Calu3 (cell line): ENCODE measurements at regions not wholly inside any gene's neighbourhood (a gene's known extent, or its start where the extent isn't known, plus 50 kb on each side); places are given as distances from the start of the nearest gene placed in this dataset.

Source experiments
- BruUV-seq: library from RNA; stranded (reverse); fragments of 400-500 nt; replicated peaks from 2 replicates; lab custom pipeline; 2021; lab: Mats Ljungman, UMichigan
- CTCF ChIA-PET: fragments of 300-600 bp; sonication (Branson Sonifier 250); formaldehyde crosslinking; loops from one replicate; lab custom pipeline; 2022; ENCODE audit warnings: antibody characterized with exemption; lab: Charles Lee
- DNase-seq: peaks from one replicate; pipeline ENCODE4 v3.0.0; 2022
- H3K27ac Mint-ChIP-seq: one replicate; pipeline ENCODE4 v1.8.0; 2022; ENCODE audit warnings: mixed read lengths; ENCODE audit not compliant: unreplicated experiment
- H3K27me3 Mint-ChIP-seq: one replicate; pipeline ENCODE4 v1.8.0; 2022; ENCODE audit warnings: mixed read lengths; ENCODE audit not compliant: unreplicated experiment
- H3K36me3 Mint-ChIP-seq: one replicate; pipeline ENCODE4 v1.8.0; 2022; ENCODE audit warnings: mild to moderate bottlenecking, moderate library complexity, mixed read lengths; ENCODE audit not compliant: insufficient read depth, unreplicated experiment
- H3K4me1 Mint-ChIP-seq: one replicate; pipeline ENCODE4 v1.8.0; 2022; ENCODE audit warnings: mild to moderate bottlenecking, low read depth, mixed read lengths; ENCODE audit not compliant: unreplicated experiment
- H3K4me3 Mint-ChIP-seq: one replicate; pipeline ENCODE4 v1.8.0; 2022; ENCODE audit warnings: mild to moderate bottlenecking, low read depth, moderate library complexity, mixed read lengths; ENCODE audit not compliant: unreplicated experiment
- H3K9me3 Mint-ChIP-seq: one replicate; pipeline ENCODE4 v1.8.0; 2022; ENCODE audit warnings: low read depth, mixed read lengths; ENCODE audit not compliant: unreplicated experiment
- CTCF ChIP-seq: fragments of 200-600 bp; IDR thresholded peaks from one replicate; pipeline ENCODE4 v1.8.0; 2022; ENCODE audit warnings: antibody characterized with exemption; ENCODE audit not compliant: unreplicated experiment
- intact Hi-C: fragments of 100-400 bp; cut with micrococcal nuclease; formaldehyde crosslinking; loops from one replicate; pipeline ENCODE4 v1.10.0; 2022; ENCODE audit not compliant: unreplicated experiment

- Mint-ChIP-seq H3K4me1 (no peaks in the 10 kb centered on the region), H3K27ac (no peak overlapping the region), H3K4me3 (no peak overlapping the region), H3K36me3 (no peaks in the 10 kb centered on the region), H3K27me3 (peaks cover 25% of the 10 kb centered on the region), H3K9me3 (no peaks in the 10 kb centered on the region)
- CTCF ChIA-PET: no interaction called here
- intact Hi-C loops: no loop called here
- BruUV-seq: no TSS peak
- DNase-seq: no peak
- TF ChIP-seq CTCF: no peak
Observed at GRCh38 chr13:100940658-100941057, 266.1 kb upstream of the TMTC4 start.

GRCh38 chr13:100933841-100934240 lies 259.2 kb upstream of the TMTC4 start:
- BruUV-seq: no TSS peak
- DNase-seq: no peak
- H3K4me3 Mint-ChIP-seq: no peak overlapping the region
- intact Hi-C loops: no loop called here
- no peak overlapping the region for H3K27ac Mint-ChIP-seq
- no peaks in the 10 kb centered on the region for H3K4me1 Mint-ChIP-seq
- H3K27me3 Mint-ChIP-seq: peaks cover 12% of the 10 kb centered on the region
- CTCF ChIA-PET: no interaction called here
- H3K9me3 Mint-ChIP-seq: no peaks in the 10 kb centered on the region
- no peaks in the 10 kb centered on the region for H3K36me3 Mint-ChIP-seq
- no peak for TF ChIP-seq CTCF

- H3K4me3 Mint-ChIP-seq: no peak overlapping the region
- CTCF ChIA-PET: interaction anchor here (0.6 kb wide), 1 partner anchor 1358 kb away, joined by 4 read pairs; no protein-coding TSS in a partner anchor
- no peak for DNase-seq
- no peaks in the 10 kb centered on the region for H3K27me3 Mint-ChIP-seq
- BruUV-seq: no TSS peak
- no peak for TF ChIP-seq CTCF
- no peak overlapping the region for H3K27ac Mint-ChIP-seq
- H3K4me1 Mint-ChIP-seq: no peaks in the 10 kb centered on the region
- H3K9me3 Mint-ChIP-seq: no peaks in the 10 kb centered on the region
- intact Hi-C loops: no loop called here
- H3K36me3 Mint-ChIP-seq: no peaks in the 10 kb centered on the region
Observed at GRCh38 chr13:100922599-100922998, 248.0 kb upstream of the TMTC4 start.

- CTCF ChIA-PET: no interaction called here
- H3K36me3 Mint-ChIP-seq: no peaks in the 10 kb centered on the region
- DNase-seq: no peak
- no peak overlapping the region for H3K4me3 Mint-ChIP-seq
- TF ChIP-seq CTCF: no peak
- no TSS peak for BruUV-seq
- intact Hi-C loops: no loop called here
- peaks cover 1% of the 10 kb centered on the region for H3K27me3 Mint-ChIP-seq
- no peaks in the 10 kb centered on the region for H3K9me3 Mint-ChIP-seq
- H3K27ac Mint-ChIP-seq: no peak overlapping the region
- no peaks in the 10 kb centered on the region for H3K4me1 Mint-ChIP-seq
Observed at GRCh38 chr13:100921139-100921538, 246.5 kb upstream of the TMTC4 start.

GRCh38 chr13:100917011-100917410 lies 242.4 kb upstream of the TMTC4 start:
- CTCF ChIA-PET: no interaction called here
- no peak for TF ChIP-seq CTCF
- Mint-ChIP-seq H3K9me3 (no peaks in the 10 kb centered on the region), H3K4me1 (no peaks in the 10 kb centered on the region), H3K27me3 (peaks cover 15% of the 10 kb centered on the region), H3K36me3 (no peaks in the 10 kb centered on the region), H3K27ac (no peak overlapping the region), H3K4me3 (no peak overlapping the region)
- intact Hi-C loops: no loop called here
- BruUV-seq: no TSS peak
- DNase-seq: no peak
